Tibial artery (tissue), 4 donors: ENCODE measurements at regions not wholly inside any gene's neighbourhood (a gene's known extent, or its start where the extent isn't known, plus 50 kb on each side); places are given as distances from the start of the nearest gene placed in this dataset.
A peak's percentile ranks its signal among the peaks of the same experiment; 100 is the strongest.
"Not testable (repeated sequence)": the region's sequence is repeated elsewhere in the genome, so short reads cannot be mapped to it uniquely, and the experiment has no call there.

ENCODE experiments used
- DNase-seq, 2 donors: peaks; one replicate each; pipeline ENCODE4 v3.0.0-alpha.2; 2019
- H3K27ac ChIP-seq, 2 donors: fragments of 200-600 bp; sonication (generic) in 1 of 2; 1 replicate in 1 of 2; 2 replicates in 1 of 2; pipeline ENCODE4 v1.5.1; 2018 to 2019; ENCODE audit warnings: mild to moderate bottlenecking in 1 of 2
- H3K27me3 ChIP-seq, 2 donors: fragments of 200-600 bp; sonication (generic) in 1 of 2; one replicate each; pipeline versions ENCODE4 v1.5.1 to v1.6.0; 2016 to 2019
- H3K36me3 ChIP-seq, 3 donors: fragments of 200-600 bp; sonication (generic) in 2 of 3; one replicate each; pipeline ENCODE4 v1.5.1; 2016 to 2019; ENCODE audit warnings: mild to moderate bottlenecking in 2 of 3
- H3K4me1 ChIP-seq, 4 donors: fragments of 200-600 bp; sonication (generic) in 2 of 4; 1 replicate in 3 of 4; 2 replicates in 1 of 4; pipeline ENCODE4 v1.5.1; 2016 to 2019
- H3K4me3 ChIP-seq, 2 donors: fragments of 200-600 bp; sonication (generic) in 1 of 2; 1 replicate in 1 of 2; 2 replicates in 1 of 2; pipeline ENCODE4 v1.5.1; 2018 to 2019; ENCODE audit warnings: mild to moderate bottlenecking in 2 of 2
- H3K9me3 ChIP-seq, 3 donors: fragments of 200-600 bp; sonication (generic) in 1 of 3; one replicate each; pipeline ENCODE4 v1.5.1; 2016 to 2019
- CTCF ChIP-seq, 2 experiments: fragments of 200-600 bp in 1 of 2; fragments of 450-650 bp in 1 of 2; IDR thresholded peaks; one replicate each; pipeline ENCODE4 v1.5.1; 2017 to 2019; ENCODE audit warnings: antibody characterized with exemption in 2 of 2, mild to moderate bottlenecking in 1 of 2, moderate library complexity in 1 of 2
- intact Hi-C: fragments of 100-400 bp; cut with DNase I; formaldehyde crosslinking; loops from one replicate; pipeline ENCODE4 v1.15.0; 2023; ENCODE audit warnings: low total_unique reads

GRCh38 chr10:86579883-86580520 lies 58.4 kb upstream of the WAPL start:
- DNase-seq, result no peak
- Histone ChIP-seq H3K27me3 (no peaks in the 10 kb centered on the region), H3K9me3 (no peaks in the 10 kb centered on the region), H3K4me3 (no peak overlapping the region), H3K36me3 (no peaks in the 10 kb centered on the region), H3K4me1 (peaks cover 0 to 1% (median under 1%) of the 10 kb centered on the region in 4 donors), H3K27ac (no peak overlapping the region)
- intact Hi-C loops, result no loop called here
- TF ChIP-seq CTCF (IDR thresholded peaks at IDR 0.05), result no peak

- intact Hi-C loops, result no loop called here
- no peaks in the 10 kb centered on the region for H3K9me3 ChIP-seq
- no peak overlapping the region for H3K4me3 ChIP-seq
- no peak overlapping the region for H3K27ac ChIP-seq
- H3K27me3 ChIP-seq, result no peaks in the 10 kb centered on the region
- peaks cover 0 to 6% (median 3%) of the 10 kb centered on the region in 4 donors for H3K4me1 ChIP-seq
- DNase-seq, result no peak
- TF ChIP-seq CTCF (IDR thresholded peaks at IDR 0.05), result no peak
- H3K36me3 ChIP-seq, result no peaks in the 10 kb centered on the region
These were observed 58.9 kb upstream of the WAPL start for GRCh38 chr10:86580521-86580891.

- Histone ChIP-seq H3K27ac (no peak overlapping the region), H3K27me3 (no peaks in the 10 kb centered on the region), H3K36me3 (no peaks in the 10 kb centered on the region), H3K4me3 (no peak overlapping the region), H3K4me1 (peaks cover 0 to 12% (median 4%) of the 10 kb centered on the region in 4 donors), H3K9me3 (no peaks in the 10 kb centered on the region)
- intact Hi-C loops, result no loop called here
- no peak for TF ChIP-seq CTCF (IDR thresholded peaks at IDR 0.05)
- DNase-seq, result no peak
These were observed 62.4 kb upstream of the WAPL start for GRCh38 chr10:86583983-86584382.

GRCh38 chr10:86585037-86585929 lies 63.7 kb upstream of the WAPL start:
- peak; percentile 42 to 83 for DNase-seq
- intact Hi-C loops, result loop anchor here (5.0 kb wide), 1 partner anchor 183 kb away; no protein-coding TSS in a partner anchor
- TF ChIP-seq CTCF (IDR thresholded peaks at IDR 0.05), result peak; percentile 91 to 93
- peaks cover 0 to 12% (median 4%) of the 10 kb centered on the region in 4 donors for H3K4me1 ChIP-seq
- no peak overlapping the region for H3K27ac ChIP-seq
- H3K9me3 ChIP-seq, result no peaks in the 10 kb centered on the region
- H3K4me3 ChIP-seq, result no peak overlapping the region
- no peaks in the 10 kb centered on the region for H3K36me3 ChIP-seq
- no peaks in the 10 kb centered on the region for H3K27me3 ChIP-seq

GRCh38 chr10:86586516-86586915 lies 64.9 kb upstream of the WAPL start:
- H3K4me1 ChIP-seq, result peaks cover 0 to 12% (median 4%) of the 10 kb centered on the region in 4 donors
- no peak overlapping the region for H3K4me3 ChIP-seq
- no peaks in the 10 kb centered on the region for H3K36me3 ChIP-seq
- intact Hi-C loops, result loop anchor here (5.0 kb wide), 1 partner anchor 184 kb away; no protein-coding TSS in a partner anchor
- TF ChIP-seq CTCF (IDR thresholded peaks at IDR 0.05), result no peak
- no peaks in the 10 kb centered on the region for H3K9me3 ChIP-seq
- H3K27me3 ChIP-seq, result no peaks in the 10 kb centered on the region
- no peak overlapping the region for H3K27ac ChIP-seq
- no peak for DNase-seq

- not testable (repeated sequence) for DNase-seq, H3K27ac ChIP-seq, H3K4me3 ChIP-seq, H3K27me3 ChIP-seq, H3K9me3 ChIP-seq, H3K36me3 ChIP-seq
- H3K4me1 ChIP-seq, result peaks cover 0 to 12% (median 4%) of the 10 kb centered on the region in 4 donors
- intact Hi-C loops, result loop anchor here (5.0 kb wide), 1 partner anchor 186 kb away; no protein-coding TSS in a partner anchor
These were observed 65.6 kb upstream of the OPN4 start for GRCh38 chr10:86588781-86589180.
